ENCODE measurements at regions not wholly inside any gene's neighbourhood (a gene's known extent, or its start where the extent isn't known, plus 50 kb on each side); places are given as distances from the start of the nearest gene placed in this dataset.

- TF ChIP-seq CTCF (IDR thresholded peaks at IDR 0.05) (no peak), POLR2A (IDR thresholded peaks at IDR 0.05) (no peak)
Measured at GRCh38 chr7:142436601-142437000, 178.7 kb upstream of the PRSS58 start.
